Erythroblast (primary cell): ENCODE measurements at regions not wholly inside any gene's neighbourhood (a gene's known extent, or its start where the extent isn't known, plus 50 kb on each side); places are given as distances from the start of the nearest gene placed in this dataset.

Experiments
- GATA1 ChIP-seq: IDR thresholded peaks from 2 replicates; pipeline ENCODE4 v1.6.1; 2011; ENCODE audit warnings: low read depth, mild to moderate bottlenecking, control low read depth, low read length, moderate library complexity
- POLR2A ChIP-seq: IDR thresholded peaks from 2 replicates; pipeline ENCODE4 v1.6.1; 2011; ENCODE audit warnings: mild to moderate bottlenecking, low read length

DNA sequence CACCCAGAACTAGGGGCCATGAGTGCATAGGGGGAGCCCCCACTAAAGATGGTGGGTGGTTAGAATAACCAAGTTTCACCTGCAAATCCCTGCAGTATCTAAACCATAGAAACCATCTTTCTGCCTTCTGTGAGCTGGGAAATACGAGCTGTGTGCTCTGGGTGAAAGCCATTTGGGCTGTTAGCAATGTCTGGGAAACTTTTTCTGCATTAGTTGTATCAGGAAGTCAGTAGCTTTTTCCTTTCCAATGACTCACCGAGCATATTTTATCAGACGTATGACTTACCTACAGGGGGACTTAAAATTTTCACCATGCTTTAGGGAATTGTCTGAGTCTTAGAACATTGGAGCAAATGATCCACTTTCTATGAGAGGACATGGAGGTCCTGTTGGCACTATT, 584.0 kb downstream of the QKI start:
- TF ChIP-seq POLR2A (no peak), GATA1 (no peak)
